A549 (cell line): ENCODE measurements at regions not wholly inside any gene's neighbourhood (a gene's known extent, or its start where the extent isn't known, plus 50 kb on each side); places are given as distances from the start of the nearest gene placed in this dataset.

ENCODE experiments used
- ATAC-seq, 2 experiments: fragments of 200-7000 bp in 1 of 2; fragments of >200 bp in 1 of 2; cut with Nextera tagmentation in 1 of 2; cut with Tn5 transposase in 1 of 2; 3 replicates each; pipeline versions ENCODE4 v1.8.0 to v1.9.1; 2018 to 2020; ENCODE audit warnings: mild to moderate bottlenecking in 1 of 2, moderate library complexity in 1 of 2
- CTCF ChIA-PET: fragments of 300-600 bp; sonication (Branson Sonifier 250); formaldehyde crosslinking; extraction: SDS; loops from one replicate; lab custom pipeline; 2021; ENCODE audit warnings: antibody characterized with exemption, inconsistent platforms; lab: Yijun Ruan, JAX
- POLR2A ChIA-PET: fragments of 350-600 bp; formaldehyde crosslinking; extraction: SDS; loops from one replicate; lab custom pipeline; 2021; ENCODE audit warnings: antibody characterized with exemption, inconsistent platforms; lab: Yijun Ruan, JAX
- DNase-seq, 2 experiments: peaks; one replicate each; pipeline versions ENCODE4 v3.0.0 to v3.0.0-alpha.2; 2011 to 2016; ENCODE audit warnings: low read depth in 1 of 2, low spot score in 1 of 2
- FAIRE-seq: peaks from 2 replicates; lab custom pipeline; 2011; peaks lifted over from hg19 to GRCh38; lab: Jason Lieb, UNC
- H3K27ac ChIP-seq, 2 experiments: fragments of >200 bp; sonication (Bioruptor Twin); formaldehyde crosslinking; 3 replicates each; pipeline ENCODE4 v1.5.1; 2016 to 2017
- H3K4me1 ChIP-seq: fragments of >200 bp; sonication (Bioruptor Twin); formaldehyde crosslinking; 3 replicates; pipeline ENCODE4 v1.6.1; 2016
- H3K4me2 ChIP-seq: fragments of >200 bp; sonication (Bioruptor Twin); formaldehyde crosslinking; 3 replicates; pipeline ENCODE4 v1.6.1; 2016
- H3K4me3 ChIP-seq: fragments of >200 bp; sonication (Bioruptor Twin); formaldehyde crosslinking; 3 replicates; pipeline ENCODE4 v1.5.1; 2016
- H3K9me3 ChIP-seq: fragments of >200 bp; sonication (Bioruptor Twin); formaldehyde crosslinking; 3 replicates; pipeline ENCODE4 v1.6.1; 2016
- CBX8 ChIP-seq: fragments of 200-600 bp; sonication (generic); IDR thresholded peaks from 2 replicates; pipeline ENCODE4 v1.6.1; 2016
- ELK1 ChIP-seq: fragments of 150-350 bp; IDR thresholded peaks from 2 replicates; pipeline ENCODE4 v1.6.1; 2014; ENCODE audit warnings: low read depth, mild to moderate bottlenecking, low read length
- EP300 ChIP-seq, 2 experiments: fragments of >200 bp; sonication (Bioruptor Twin); formaldehyde crosslinking; IDR thresholded peaks; 2 replicates in 1 of 2; 3 replicates in 1 of 2; pipeline ENCODE4 v1.6.1; 2016 to 2017
- FOSL2 ChIP-seq, 2 experiments: fragments of 450-650 bp in 1 of 2; fragments of >200 bp in 1 of 2; sonication (Bioruptor Twin) in 1 of 2; formaldehyde crosslinking; IDR thresholded peaks; 2 replicates each; pipeline versions ENCODE4 v1.5.0 to v1.6.1; 2016 to 2020; ENCODE audit warnings: mild to moderate bottlenecking in 1 of 2, moderate library complexity in 1 of 2
- GATA3 ChIP-seq: IDR thresholded peaks from 2 replicates; pipeline ENCODE4 v1.6.1; 2012; ENCODE audit warnings: borderline replicate concordance
- HDAC2 ChIP-seq: fragments of 200-600 bp; sonication (generic); IDR thresholded peaks from 2 replicates; pipeline ENCODE4 v1.6.1; 2016
- HOXB5 ChIP-seq: fragments of 250-450 bp; sonication (Bioruptor Pico); IDR thresholded peaks from 2 replicates; pipeline ENCODE4 v1.5.0; 2020; ENCODE audit warnings: mild to moderate bottlenecking, moderate library complexity
- JUN ChIP-seq, 2 experiments: fragments of >200 bp; sonication (Bioruptor Twin); formaldehyde crosslinking; IDR thresholded peaks; 2 replicates in 1 of 2; 3 replicates in 1 of 2; pipeline ENCODE4 v1.6.1; 2016 to 2017
- JUNB ChIP-seq: fragments of >200 bp; sonication (Bioruptor Twin); formaldehyde crosslinking; IDR thresholded peaks from 2 replicates; pipeline ENCODE4 v1.6.1; 2016
- KDM1A ChIP-seq: fragments of 200-600 bp; sonication (generic); IDR thresholded peaks from 2 replicates; pipeline ENCODE4 v1.6.1; 2016; ENCODE audit warnings: low read depth, mild to moderate bottlenecking
- MAFK ChIP-seq: fragments of 450-650 bp; IDR thresholded peaks from 2 replicates; pipeline ENCODE4 v1.6.1; 2014; ENCODE audit not compliant: partially characterized antibody
- NPAS2 ChIP-seq: fragments of 250-450 bp; sonication (Bioruptor Pico); IDR thresholded peaks from 2 replicates; pipeline ENCODE4 v1.8.0; 2022; ENCODE audit warnings: mild to moderate bottlenecking, moderate library complexity, borderline replicate concordance
- PBX3 ChIP-seq: IDR thresholded peaks from 2 replicates; pipeline ENCODE4 v1.6.1; 2012
- POLR2AphosphoS2 ChIP-seq: conservative IDR thresholded peaks from 2 replicates; pipeline ENCODE4 v1.6.1; 2012; ENCODE audit warnings: low read length, improper control_type of control experiment, inconsistent platforms
- RAD21 ChIP-seq, 2 experiments: fragments of >200 bp in 1 of 2; sonication (Bioruptor Twin) in 1 of 2; formaldehyde crosslinking in 1 of 2; IDR thresholded peaks in 1 of 2; conservative IDR thresholded peaks in 1 of 2; 2 replicates in 1 of 2; 3 replicates in 1 of 2; pipeline ENCODE4 v1.6.1; 2012 to 2018; ENCODE audit warnings: inconsistent platforms in 1 of 2
- RCOR1 ChIP-seq: fragments of 150-350 bp; IDR thresholded peaks from 2 replicates; pipeline ENCODE4 v1.6.1; 2014; ENCODE audit warnings: antibody characterized with exemption, low read length, low read depth
- SMC3 ChIP-seq: fragments of >200 bp; sonication (Bioruptor Twin); formaldehyde crosslinking; IDR thresholded peaks from 3 replicates; pipeline ENCODE4 v1.6.1; 2018; ENCODE audit warnings: inconsistent platforms
- TFCP2L1 ChIP-seq: fragments of 250-450 bp; sonication (Bioruptor Pico); IDR thresholded peaks from 2 replicates; pipeline ENCODE4 v1.5.0; 2021; ENCODE audit warnings: mild to moderate bottlenecking
- ZC3H11A ChIP-seq: fragments of 450-650 bp; IDR thresholded peaks from 2 replicates; pipeline ENCODE4 v1.6.1; 2014; ENCODE audit warnings: antibody characterized with exemption, mild to moderate bottlenecking
- ZFP36 ChIP-seq: fragments of 450-650 bp; IDR thresholded peaks from 2 replicates; pipeline ENCODE4 v1.6.1; 2014; ENCODE audit warnings: borderline replicate concordance; ENCODE audit not compliant: partially characterized antibody
- WGBS: methylation state at CpG from one replicate; pipeline ENCODE4 v1.1.6; 2017; ENCODE audit errors: missing lambda C conversion rate; 5-methylcytosine and 5-hydroxymethylcytosine counted together
- TF ChIP-seq, protein P1 (sequence below): IDR thresholded peaks from 2 replicates; pipeline ENCODE4 v1.6.1; 2012; ENCODE audit warnings: low read depth, borderline replicate concordance
- TF ChIP-seq, protein P2 (sequence below): fragments of >200 bp; sonication (Bioruptor Twin); formaldehyde crosslinking; IDR thresholded peaks from 3 replicates; pipeline ENCODE4 v1.6.1; 2016
- TF ChIP-seq, protein P3 (sequence below): IDR thresholded peaks from 2 replicates; pipeline ENCODE4 v1.6.1; 2012

DNA sequence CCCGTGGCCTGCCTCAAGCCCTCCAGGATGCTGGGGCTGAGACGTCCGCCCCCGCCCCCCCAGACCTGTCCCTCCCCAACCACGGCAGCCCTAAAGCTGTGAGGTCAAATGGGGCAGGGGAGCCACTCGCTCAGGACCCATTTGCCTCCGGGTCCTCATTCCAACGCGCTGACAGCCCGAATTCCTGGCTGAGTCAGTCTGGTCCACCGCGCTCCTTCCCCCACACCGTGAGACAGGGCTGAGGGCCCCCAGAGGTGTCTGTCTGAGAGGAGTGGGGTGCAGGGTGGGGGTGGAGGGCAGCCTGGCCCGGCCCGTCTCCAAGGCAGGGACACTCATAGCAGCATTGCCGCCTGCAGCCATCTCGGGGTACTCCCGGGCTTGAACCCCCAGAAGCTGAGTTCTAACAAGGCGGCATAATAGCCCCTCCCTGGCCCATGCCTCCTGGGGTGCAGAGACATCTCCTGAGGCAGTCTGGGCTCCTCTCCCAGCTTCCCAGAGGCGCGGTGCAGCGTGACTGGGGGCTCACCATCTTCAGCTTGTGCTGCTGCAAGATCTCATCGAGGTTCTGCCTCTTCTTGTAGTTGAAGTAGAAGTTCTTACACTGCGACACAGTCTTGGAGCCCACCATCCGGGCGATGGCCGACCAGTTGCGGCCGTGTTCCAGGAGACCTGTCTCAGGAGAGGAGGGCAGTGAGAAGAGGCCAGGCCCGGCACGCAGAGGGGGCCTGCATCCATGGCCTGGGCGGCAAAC, 90.5 kb downstream of the RFLNA start:
- Histone ChIP-seq H3K27ac (peak overlapping the region; percentile 99 to 100), H3K4me3 (peak overlapping the region; percentile 79), H3K4me1 (peaks cover 69% of the 10 kb centered on the region), H3K9me3 (no peaks in the 10 kb centered on the region), H3K4me2 (peak overlapping the region; percentile 97)
- peak in 1 of 2 experiments; percentile 80 for DNase-seq
- TF ChIP-seq JUN (IDR thresholded peaks at IDR 0.05) (peak; percentile 41 to 75; a peak in 3 of 5 replicates), PBX3 (peak; percentile 63; the same call in 1 of the 2 replicates), NPAS2 (CRISPR knock-in tag) (no peak), RCOR1 (no peak), GATA3 (peak; percentile 89), JUNB (peak; percentile 77), MAFK (no peak), ELK1 (no peak), HOXB5 (CRISPR knock-in tag) (no peak), RAD21 (conservative IDR thresholded peaks at IDR 0.05 in 1 of 2, IDR thresholded peaks at IDR 0.05 in 1 of 2) (peak in 1 of 2 experiments; percentile 19; a peak in 1 of 5 replicates), SMC3 (peak; percentile 24; the same call in 1 of the 3 replicates), CBX8 (no peak), EP300 (IDR thresholded peaks at IDR 0.05) (peak; percentile 82 to 91; a peak in 4 of 5 replicates), FOSL2 (IDR thresholded peaks at IDR 0.05) (peak; percentile 86), FOSL2 (CRISPR knock-in tag; IDR thresholded peaks at IDR 0.05) (peak; percentile 94), ZC3H11A (no peak)
- TF ChIP-seq, protein P1, sequence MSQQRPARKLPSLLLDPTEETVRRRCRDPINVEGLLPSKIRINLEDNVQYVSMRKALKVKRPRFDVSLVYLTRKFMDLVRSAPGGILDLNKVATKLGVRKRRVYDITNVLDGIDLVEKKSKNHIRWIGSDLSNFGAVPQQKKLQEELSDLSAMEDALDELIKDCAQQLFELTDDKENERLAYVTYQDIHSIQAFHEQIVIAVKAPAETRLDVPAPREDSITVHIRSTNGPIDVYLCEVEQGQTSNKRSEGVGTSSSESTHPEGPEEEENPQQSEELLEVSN: no peak
- TF ChIP-seq, protein P2, sequence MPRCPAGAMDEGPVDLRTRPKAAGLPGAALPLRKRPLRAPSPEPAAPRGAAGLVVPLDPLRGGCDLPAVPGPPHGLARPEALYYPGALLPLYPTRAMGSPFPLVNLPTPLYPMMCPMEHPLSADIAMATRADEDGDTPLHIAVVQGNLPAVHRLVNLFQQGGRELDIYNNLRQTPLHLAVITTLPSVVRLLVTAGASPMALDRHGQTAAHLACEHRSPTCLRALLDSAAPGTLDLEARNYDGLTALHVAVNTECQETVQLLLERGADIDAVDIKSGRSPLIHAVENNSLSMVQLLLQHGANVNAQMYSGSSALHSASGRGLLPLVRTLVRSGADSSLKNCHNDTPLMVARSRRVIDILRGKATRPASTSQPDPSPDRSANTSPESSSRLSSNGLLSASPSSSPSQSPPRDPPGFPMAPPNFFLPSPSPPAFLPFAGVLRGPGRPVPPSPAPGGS: 0 out of 3 replicates have a peak, but pooled peaks have one; percentile 54
- TF ChIP-seq, protein P3, sequence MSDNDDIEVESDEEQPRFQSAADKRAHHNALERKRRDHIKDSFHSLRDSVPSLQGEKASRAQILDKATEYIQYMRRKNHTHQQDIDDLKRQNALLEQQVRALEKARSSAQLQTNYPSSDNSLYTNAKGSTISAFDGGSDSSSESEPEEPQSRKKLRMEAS: peak; percentile 81
- POLR2A ChIA-PET: no interaction called here
- CTCF ChIA-PET: interaction anchor here (1.0 to 9.0 kb wide), 7 partner anchors 8 to 382 kb away, joined by 3 to 100 read pairs (median 5); no protein-coding TSS in a partner anchor
- ATAC-seq: peak; percentile 4 to 13; a peak in 3 of 6 replicates
- peak; percentile 18 for FAIRE-seq
- WGBS: 17% methylated on average over 24 of the region's 32 CpGs

- Histone ChIP-seq H3K4me3 (peak overlapping the region; percentile 79), H3K27ac (peak overlapping the region; percentile 99 to 100), H3K4me2 (peak overlapping the region; percentile 97), H3K9me3 (no peaks in the 10 kb centered on the region), H3K4me1 (peaks cover 70% of the 10 kb centered on the region)
- ATAC-seq: no peak
- TF ChIP-seq KDM1A (peak; percentile 79; the same call in 1 of the 2 replicates), POLR2AphosphoS2 (0 out of 2 replicates have a peak, but pooled peaks have one; percentile 49), ZFP36 (peak; percentile 87), TFCP2L1 (no peak), HDAC2 (no peak), FOSL2 (IDR thresholded peaks at IDR 0.05) (no peak), FOSL2 (CRISPR knock-in tag; IDR thresholded peaks at IDR 0.05) (no peak)
- ChIA-PET POLR2A (no interaction called here), CTCF (interaction anchor here (1.1 to 9.0 kb wide), 4 partner anchors 9 to 16 kb away, joined by 3 to 100 read pairs (median 11); no protein-coding TSS in a partner anchor)
- FAIRE-seq: no peak
- DNase-seq: no peak
- WGBS: 79% methylated on average over 8 of the region's 20 CpGs
These were observed 89.5 kb downstream of the RFLNA start for GRCh38 chr12:124384299-124384894.
